H1 (cell line): ENCODE measurements at regions not wholly inside any gene's neighbourhood (a gene's known extent, or its start where the extent isn't known, plus 50 kb on each side); places are given as distances from the start of the nearest gene placed in this dataset.

Source experiments
- CTCF ChIA-PET: fragments of 300-600 bp; sonication (Branson Sonifier 250); formaldehyde crosslinking; loops from one replicate; lab custom pipeline; 2021; ENCODE audit not compliant: partially characterized antibody; lab: Charles Lee
- POLR2A ChIA-PET: fragments of 300-600 bp; sonication (Branson Sonifier 250); formaldehyde crosslinking; loops from one replicate; lab custom pipeline; 2021; ENCODE audit warnings: inconsistent platforms; ENCODE audit not compliant: partially characterized antibody; lab: Charles Lee
- DNase-seq, 2 experiments: peaks; one replicate each; pipeline versions ENCODE4 v3.0.0 to v3.0.0-alpha.2; 2010 to 2022; ENCODE audit warnings: low spot score in 2 of 2, low read depth in 1 of 2, mixed read lengths in 1 of 2
- FAIRE-seq: peaks from 2 replicates; lab custom pipeline; 2011; peaks lifted over from hg19 to GRCh38; lab: Jason Lieb, UNC
- H2AFZ ChIP-seq: 2 replicates; pipeline ENCODE4 v1.8.1; 2012; ENCODE audit warnings: low read length, inconsistent platforms
- H2AK5ac ChIP-seq: 2 replicates; pipeline ENCODE4 v1.6.1; 2013; ENCODE audit warnings: low read depth, low read length
- H2BK120ac ChIP-seq: replicated peaks from 2 replicates; pipeline ENCODE3; 2013; ENCODE audit warnings: low read depth, low read length, inconsistent platforms
- H2BK12ac ChIP-seq: 2 replicates; pipeline ENCODE4 v1.6.1; 2013; ENCODE audit warnings: low read depth, low read length
- H2BK15ac ChIP-seq: 2 replicates; pipeline ENCODE4 v1.6.1; 2013; ENCODE audit warnings: low read length
- H2BK20ac ChIP-seq: 2 replicates; pipeline ENCODE4 v1.6.1; 2013; ENCODE audit warnings: low read length
- H2BK5ac ChIP-seq: 2 replicates; pipeline ENCODE4 v1.6.1; 2013; ENCODE audit warnings: low read depth, low read length
- H3K14ac ChIP-seq: 2 replicates; pipeline ENCODE4 v1.6.1; 2013; ENCODE audit warnings: inconsistent platforms; ENCODE audit not compliant: insufficient read length
- H3K18ac ChIP-seq: 2 replicates; pipeline ENCODE4 v1.6.1; 2013; ENCODE audit warnings: low read length; ENCODE audit errors: extremely low read depth
- H3K23ac ChIP-seq: 2 replicates; pipeline ENCODE4 v1.6.1; 2013; ENCODE audit warnings: inconsistent platforms; ENCODE audit not compliant: insufficient read length
- H3K23me2 ChIP-seq: 2 replicates; pipeline ENCODE4 v1.6.1; 2013; ENCODE audit warnings: low read depth, low read length
- H3K27ac ChIP-seq: 2 replicates; pipeline ENCODE4 v1.6.1; 2011; ENCODE audit warnings: low read depth, low read length, inconsistent platforms
- H3K27me3 ChIP-seq, 4 experiments: replicated peaks in 1 of 4; 1 replicate in 1 of 4; 2 replicates in 3 of 4; pipeline versions ENCODE4 v1.6.1 to v1.8.1; 2011 to 2013; ENCODE audit warnings: low read length in 3 of 4, mild to moderate bottlenecking in 3 of 4, inconsistent platforms in 2 of 4, mixed read lengths in 2 of 4, moderate library complexity in 1 of 4; ENCODE audit not compliant: control insufficient read depth in 3 of 4, insufficient read depth in 3 of 4; ENCODE audit errors: extremely low read depth in 1 of 4
- H3K36me3 ChIP-seq, 4 experiments: 2 replicates each; pipeline versions ENCODE4 v1.6.1 to v1.8.1; 2011 to 2013; ENCODE audit warnings: mild to moderate bottlenecking in 4 of 4, low read length in 3 of 4, moderate library complexity in 2 of 4, control low read depth in 1 of 4, inconsistent platforms in 1 of 4; ENCODE audit not compliant: insufficient read depth in 4 of 4, control insufficient read depth in 2 of 4
- H3K4ac ChIP-seq: replicated peaks from 2 replicates; pipeline ENCODE3; 2013; ENCODE audit warnings: low read length, low read depth, mixed read lengths, inconsistent platforms; ENCODE audit not compliant: insufficient read length
- H3K4me1 ChIP-seq, 4 experiments: replicated peaks in 1 of 4; 1 replicate in 1 of 4; 2 replicates in 3 of 4; pipeline versions ENCODE4 v1.6.1 to v1.8.1; 2011 to 2013; ENCODE audit warnings: low read length in 3 of 4, inconsistent platforms in 2 of 4, mixed read lengths in 1 of 4; ENCODE audit not compliant: insufficient read depth in 4 of 4, control insufficient read depth in 3 of 4
- H3K4me2 ChIP-seq, 2 experiments: 2 replicates each; pipeline versions ENCODE4 v1.6.1 to v1.8.1; 2011 to 2013; ENCODE audit warnings: low read depth in 2 of 2, low read length in 2 of 2, control low read depth in 1 of 2, inconsistent platforms in 1 of 2, mild to moderate bottlenecking in 1 of 2; ENCODE audit not compliant: insufficient read depth in 1 of 2
- H3K4me3 ChIP-seq, 4 experiments: fragments of 200-600, 300-600 bp in 1 of 4; sonication (generic), shearing (Covaris generic), sonication (Bioruptor Twin) in 1 of 4; 2 replicates each; pipeline versions ENCODE4 v1.5.1 to v1.8.1; 2011 to 2016; ENCODE audit warnings: low read length in 4 of 4, low read depth in 3 of 4, control low read depth in 2 of 4, inconsistent platforms in 2 of 4, mild to moderate bottlenecking in 2 of 4, mixed read lengths in 1 of 4, moderate library complexity in 1 of 4; ENCODE audit not compliant: insufficient read depth in 2 of 4; ENCODE audit errors: extremely low read depth in 1 of 4
- H3K56ac ChIP-seq: replicated peaks from 2 replicates; pipeline ENCODE3; 2013; ENCODE audit warnings: low read depth, mild to moderate bottlenecking, mixed read lengths, low read length, inconsistent platforms; ENCODE audit not compliant: insufficient read length
- H3K79me1 ChIP-seq: 2 replicates; pipeline ENCODE4 v1.6.1; 2013; ENCODE audit warnings: low read depth, low read length, control low read depth
- H3K79me2 ChIP-seq, 2 experiments: 2 replicates each; pipeline versions ENCODE4 v1.6.1 to v1.8.1; 2012 to 2013; ENCODE audit warnings: low read length in 2 of 2, mild to moderate bottlenecking in 2 of 2, inconsistent platforms in 1 of 2; ENCODE audit not compliant: insufficient read depth in 2 of 2, control insufficient read depth in 1 of 2
- H3K9ac ChIP-seq, 4 experiments: replicated peaks in 1 of 4; 1 replicate in 1 of 4; 2 replicates in 3 of 4; pipeline versions ENCODE4 v1.6.1 to v1.8.1; 2011 to 2013; ENCODE audit warnings: low read depth in 3 of 4, low read length in 3 of 4, control low read depth in 2 of 4, mild to moderate bottlenecking in 2 of 4, moderate library complexity in 2 of 4, inconsistent platforms in 1 of 4; ENCODE audit errors: extremely low read depth in 1 of 4
- H3K9me3 ChIP-seq, 2 experiments: 2 replicates each; pipeline versions ENCODE4 v1.6.1 to v1.8.1; 2012 to 2013; ENCODE audit warnings: mild to moderate bottlenecking in 2 of 2, moderate library complexity in 2 of 2, control low read depth in 1 of 2, inconsistent platforms in 1 of 2, low read depth in 1 of 2, low read length in 1 of 2, mixed read lengths in 1 of 2; ENCODE audit not compliant: insufficient read depth in 2 of 2
- H4K20me1 ChIP-seq, 2 experiments: replicated peaks in 1 of 2; 2 replicates each; pipeline versions ENCODE3 to v1.8.1; 2011 to 2013; ENCODE audit warnings: inconsistent platforms in 2 of 2, low read length in 2 of 2, mild to moderate bottlenecking in 1 of 2; ENCODE audit not compliant: insufficient read depth in 2 of 2, control insufficient read depth in 1 of 2
- H4K5ac ChIP-seq: 2 replicates; pipeline ENCODE4 v1.6.1; 2013; ENCODE audit warnings: low read length, low read depth, mixed read lengths, inconsistent platforms; ENCODE audit not compliant: insufficient read length
- H4K8ac ChIP-seq: 2 replicates; pipeline ENCODE4 v1.8.0; 2013; ENCODE audit warnings: mild to moderate bottlenecking, moderate library complexity, low read length, inconsistent platforms; ENCODE audit not compliant: insufficient read depth; ENCODE audit errors: extremely low read depth
- H4K91ac ChIP-seq: replicated peaks from 2 replicates; pipeline ENCODE3; 2013; ENCODE audit warnings: low read length, mixed read lengths, inconsistent platforms; ENCODE audit not compliant: insufficient read length
- CBX5 ChIP-seq: fragments of 300-800, 300-1000 bp; sonication (generic); IDR thresholded peaks from 2 replicates; pipeline ENCODE4 v1.7.1; 2016; ENCODE audit warnings: antibody characterized with exemption, low read length, low read depth
- WGBS, 2 experiments: shearing (Covaris generic) in 1 of 2; methylation state at CpG; one replicate each; pipeline versions ENCODE4 v1.1.6 to v1.1.7; 2013 to 2015; ENCODE audit warnings: low lambda C conversion rate in 2 of 2, mixed read lengths in 2 of 2, inconsistent platforms in 1 of 2, low coverage in 1 of 2, missing lambda C conversion rate in 1 of 2; ENCODE audit not compliant: insufficient replicate concordance in 2 of 2, insufficient coverage in 1 of 2, insufficient read length in 1 of 2; ENCODE audit errors: extremely low coverage in 1 of 2, missing lambda C conversion rate in 1 of 2; 5-methylcytosine and 5-hydroxymethylcytosine counted together

DNA sequence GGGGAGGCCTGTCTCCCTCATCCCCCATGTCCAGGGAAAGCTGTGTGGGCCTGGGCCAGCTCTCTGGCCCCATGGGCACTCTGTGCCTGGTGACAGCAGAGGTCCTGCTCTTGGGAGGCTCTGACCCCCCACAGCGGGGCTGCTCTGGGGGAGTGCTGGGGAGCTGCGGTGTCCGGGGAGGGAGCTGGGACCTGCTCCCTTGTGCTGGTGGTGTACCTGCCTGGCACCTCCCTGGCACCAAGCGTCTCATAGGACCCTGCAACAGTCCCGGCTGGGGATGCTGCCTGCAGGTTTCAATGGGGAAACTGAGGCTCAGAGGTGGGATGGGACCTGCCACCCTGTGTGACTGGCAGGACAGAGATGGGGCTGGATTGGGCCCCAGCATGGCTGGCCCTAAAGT, 111.3 kb downstream of the KIF26A start:
- Histone ChIP-seq H3K56ac (no peak overlapping the region), H2BK5ac (no peak overlapping the region), H3K23ac (no peak overlapping the region), H2BK12ac (no peak overlapping the region), H3K14ac (no peak overlapping the region), H3K18ac (no peak overlapping the region), H3K4me1 (no peaks in the 10 kb centered on the region), H3K4ac (no peak overlapping the region), H3K4me2 (no peak overlapping the region), H3K9ac (no peak overlapping the region), H4K5ac (no peak overlapping the region), H4K8ac (no peak overlapping the region), H3K27ac (no peak overlapping the region), H2BK20ac (no peak overlapping the region), H2BK120ac (no peak overlapping the region), H2BK15ac (no peak overlapping the region), H3K79me2 (no peaks in the 10 kb centered on the region), H3K23me2 (no peaks in the 10 kb centered on the region; the same call in 1 of the 2 replicates), H2AFZ (no peak overlapping the region), H3K79me1 (no peaks in the 10 kb centered on the region), H3K27me3 (no peaks in the 10 kb centered on the region), H3K4me3 (no peak overlapping the region), H2AK5ac (no peak overlapping the region), H4K91ac (no peak overlapping the region), H3K9me3 (peaks cover 11 to 12% of the 10 kb centered on the region in 2 experiments; a peak in 3 of 4 replicates), H4K20me1 (no peaks in the 10 kb centered on the region), H3K36me3 (no peaks in the 10 kb centered on the region)
- 88% methylated on average over 5 of the region's 5 CpGs; no CpG with 5 or more reads in 1 of the 2 experiments for WGBS, 2 experiments
- FAIRE-seq (no peak), DNase-seq (no peak)
- ChIA-PET POLR2A (no interaction called here), CTCF (no interaction called here)
- TF ChIP-seq CBX5, result no peak
